ENCODE measurements at regions not wholly inside any gene's neighbourhood (a gene's known extent, or its start where the extent isn't known, plus 50 kb on each side); places are given as distances from the start of the nearest gene placed in this dataset.

DNA sequence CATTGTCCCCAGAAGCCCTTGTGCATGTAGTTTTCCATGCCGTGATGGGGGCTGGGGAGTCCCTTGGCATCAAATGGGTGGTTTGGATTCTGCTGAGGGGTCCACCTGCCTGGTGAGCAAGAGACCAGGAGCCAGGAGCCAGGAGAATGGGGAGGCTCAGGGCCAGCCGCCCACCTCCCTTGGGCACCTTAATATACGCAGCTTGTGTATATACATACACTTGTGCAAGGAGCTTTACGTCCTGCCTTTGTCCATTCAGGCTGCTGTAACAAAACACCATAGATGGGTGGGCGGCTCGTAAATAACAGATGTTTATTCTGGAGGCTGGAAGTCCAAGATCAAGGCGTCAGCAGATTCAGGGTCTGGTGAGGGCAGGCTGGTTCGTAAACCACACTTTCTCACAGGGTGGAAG is 62.5 kb downstream of the SMIM38 start:
- Histone ChIP-seq H3K27me3 (ENCODE audit: control insufficient read depth in 4 of 4, insufficient read depth in 4 of 4, low read length in 3 of 4) (peaks cover 0 to 14% (median 1%) of the 10 kb centered on the region in 4 donors), H3K4me3 (ENCODE audit: low read depth in 1 of 3, low read length in 3 of 3) (no peak overlapping the region), H3K27ac (ENCODE audit: low read depth in 1 of 2, low read length in 2 of 2) (no peak overlapping the region), H3K36me3 (ENCODE audit: control insufficient read depth in 4 of 4, insufficient read depth in 3 of 4, low read depth in 1 of 4, low read length in 3 of 4) (no peaks in the 10 kb centered on the region), H3K9me3 (ENCODE audit: control insufficient read depth in 4 of 4, low read length in 3 of 4) (no peaks in the 10 kb centered on the region), H3K9ac (ENCODE audit: low read depth in 1 of 2, low read length in 2 of 2) (no peak overlapping the region), H3K4me1 (ENCODE audit: control insufficient read depth in 4 of 4, insufficient read depth in 4 of 4, low read length in 3 of 4) (peaks cover 0 to 6% (median 1%) of the 10 kb centered on the region in 4 donors)
- TF ChIP-seq NR2F2 (IDR thresholded peaks at IDR 0.05) (no peak), RAD21 (IDR thresholded peaks at IDR 0.05) (no peak), YY1 (IDR thresholded peaks at IDR 0.05) (no peak), SP1 (IDR thresholded peaks at IDR 0.05) (no peak), JUND (IDR thresholded peaks at IDR 0.05) (no peak), REST (IDR thresholded peaks at IDR 0.05) (no peak), RXRA (IDR thresholded peaks at IDR 0.05) (no peak), HNF4A (conservative IDR thresholded peaks at IDR 0.05) (no peak), TAF1 (conservative IDR thresholded peaks at IDR 0.05) (no peak), ZBTB33 (IDR thresholded peaks at IDR 0.05) (no peak), HNF4G (IDR thresholded peaks at IDR 0.05) (no peak), GABPA (IDR thresholded peaks at IDR 0.05 in 1 of 2, conservative IDR thresholded peaks at IDR 0.05 in 1 of 2) (no peak)
- TF ChIP-seq, protein P1, sequence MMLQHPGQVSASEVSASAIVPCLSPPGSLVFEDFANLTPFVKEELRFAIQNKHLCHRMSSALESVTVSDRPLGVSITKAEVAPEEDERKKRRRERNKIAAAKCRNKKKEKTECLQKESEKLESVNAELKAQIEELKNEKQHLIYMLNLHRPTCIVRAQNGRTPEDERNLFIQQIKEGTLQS (IDR thresholded peaks at IDR 0.05): no peak
- TF ChIP-seq, protein P2, sequence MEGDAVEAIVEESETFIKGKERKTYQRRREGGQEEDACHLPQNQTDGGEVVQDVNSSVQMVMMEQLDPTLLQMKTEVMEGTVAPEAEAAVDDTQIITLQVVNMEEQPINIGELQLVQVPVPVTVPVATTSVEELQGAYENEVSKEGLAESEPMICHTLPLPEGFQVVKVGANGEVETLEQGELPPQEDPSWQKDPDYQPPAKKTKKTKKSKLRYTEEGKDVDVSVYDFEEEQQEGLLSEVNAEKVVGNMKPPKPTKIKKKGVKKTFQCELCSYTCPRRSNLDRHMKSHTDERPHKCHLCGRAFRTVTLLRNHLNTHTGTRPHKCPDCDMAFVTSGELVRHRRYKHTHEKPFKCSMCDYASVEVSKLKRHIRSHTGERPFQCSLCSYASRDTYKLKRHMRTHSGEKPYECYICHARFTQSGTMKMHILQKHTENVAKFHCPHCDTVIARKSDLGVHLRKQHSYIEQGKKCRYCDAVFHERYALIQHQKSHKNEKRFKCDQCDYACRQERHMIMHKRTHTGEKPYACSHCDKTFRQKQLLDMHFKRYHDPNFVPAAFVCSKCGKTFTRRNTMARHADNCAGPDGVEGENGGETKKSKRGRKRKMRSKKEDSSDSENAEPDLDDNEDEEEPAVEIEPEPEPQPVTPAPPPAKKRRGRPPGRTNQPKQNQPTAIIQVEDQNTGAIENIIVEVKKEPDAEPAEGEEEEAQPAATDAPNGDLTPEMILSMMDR (IDR thresholded peaks at IDR 0.05; ENCODE audit: low read depth, low read length, missing input control): no peak
- no peak for DNase-seq (ENCODE audit: low spot score)
- 70% methylated on average over 8 of the region's 8 CpGs for WGBS

GRCh38 chr11:69218946-69219720 is 63.4 kb downstream of the SMIM38 start:
- Histone ChIP-seq H3K27ac (ENCODE audit: low read depth in 1 of 2, low read length in 2 of 2) (no peak overlapping the region), H3K4me1 (ENCODE audit: control insufficient read depth in 4 of 4, insufficient read depth in 4 of 4, low read length in 3 of 4) (peaks cover 0 to 6% (median 1%) of the 10 kb centered on the region in 4 donors), H3K4me3 (ENCODE audit: low read depth in 1 of 3, low read length in 3 of 3) (no peak overlapping the region), H3K9ac (ENCODE audit: low read depth in 1 of 2, low read length in 2 of 2) (no peak overlapping the region), H3K36me3 (ENCODE audit: control insufficient read depth in 4 of 4, insufficient read depth in 3 of 4, low read depth in 1 of 4, low read length in 3 of 4) (no peaks in the 10 kb centered on the region), H3K9me3 (ENCODE audit: control insufficient read depth in 4 of 4, low read length in 3 of 4) (no peaks in the 10 kb centered on the region), H3K27me3 (ENCODE audit: control insufficient read depth in 4 of 4, insufficient read depth in 4 of 4, low read length in 3 of 4) (peaks cover 0 to 14% (median 1%) of the 10 kb centered on the region in 4 donors)
- DNase-seq (ENCODE audit: low spot score): no peak
- WGBS: 82% methylated on average over 11 of the region's 11 CpGs
- TF ChIP-seq NR2F2 (IDR thresholded peaks at IDR 0.05) (no peak), RAD21 (IDR thresholded peaks at IDR 0.05) (no peak), GABPA (IDR thresholded peaks at IDR 0.05 in 1 of 2, conservative IDR thresholded peaks at IDR 0.05 in 1 of 2) (no peak), TAF1 (conservative IDR thresholded peaks at IDR 0.05) (no peak), HNF4A (conservative IDR thresholded peaks at IDR 0.05) (no peak), YY1 (IDR thresholded peaks at IDR 0.05) (no peak), EGR1 (IDR thresholded peaks at IDR 0.05; ENCODE audit: low read depth in 2 of 2) (no peak), FOXA2 (IDR thresholded peaks at IDR 0.05) (no peak)
- TF ChIP-seq, protein P1 (IDR thresholded peaks at IDR 0.05): no peak
- TF ChIP-seq, protein P2 (IDR thresholded peaks at IDR 0.05; ENCODE audit: low read depth, low read length, missing input control): no peak
